ENCODE measurements at regions not wholly inside any gene's neighbourhood (a gene's known extent, or its start where the extent isn't known, plus 50 kb on each side); places are given as distances from the start of the nearest gene placed in this dataset.
"Not testable (repeated sequence)": the region's sequence is repeated elsewhere in the genome, so short reads cannot be mapped to it uniquely, and the experiment has no call there.

DNA sequence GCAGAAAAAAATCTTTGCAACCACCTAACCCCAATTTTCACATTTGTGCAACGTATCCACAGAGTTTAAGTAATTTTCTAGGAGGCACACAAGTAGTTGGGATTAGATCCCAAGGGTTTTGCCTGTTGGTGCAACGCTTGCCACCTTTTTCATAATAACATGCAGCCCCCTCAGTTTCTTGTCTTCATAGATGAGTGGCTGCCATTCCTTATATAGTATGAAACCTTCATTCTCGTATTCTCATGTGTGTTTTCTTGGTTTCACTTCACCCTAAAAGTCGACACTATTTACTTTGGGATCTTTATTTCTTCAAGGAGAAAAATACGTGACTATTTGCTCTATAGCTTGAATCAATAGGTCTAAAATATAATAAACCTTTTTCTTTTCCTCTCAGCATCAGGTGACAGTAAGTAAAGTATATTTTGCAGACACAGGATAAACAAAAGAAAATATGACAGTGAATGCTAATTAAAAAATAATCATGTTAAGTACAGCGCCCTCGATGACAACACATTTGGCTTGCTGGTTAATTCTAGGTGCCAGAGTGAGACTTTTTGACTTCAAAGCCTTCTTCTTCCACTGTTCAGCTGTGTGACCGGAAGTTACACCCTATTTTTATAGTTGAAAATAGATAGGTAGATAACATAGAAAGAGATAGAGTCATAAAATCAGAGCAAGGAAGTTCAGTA is 342.8 kb upstream of the CCNG1 start:
- H3K27me3 ChIP-seq (ENCODE audit: control insufficient read depth, insufficient read depth, low read length) = no peaks in the 10 kb centered on the region
- DNase-seq (ENCODE audit: low read depth) = no peak
- H3K4me3 ChIP-seq (ENCODE audit: low read depth, low read length) = no peak overlapping the region
- no peaks in the 10 kb centered on the region for H3K36me3 ChIP-seq (ENCODE audit: control insufficient read depth, insufficient read depth, low read length)
- TF ChIP-seq, protein P1, sequence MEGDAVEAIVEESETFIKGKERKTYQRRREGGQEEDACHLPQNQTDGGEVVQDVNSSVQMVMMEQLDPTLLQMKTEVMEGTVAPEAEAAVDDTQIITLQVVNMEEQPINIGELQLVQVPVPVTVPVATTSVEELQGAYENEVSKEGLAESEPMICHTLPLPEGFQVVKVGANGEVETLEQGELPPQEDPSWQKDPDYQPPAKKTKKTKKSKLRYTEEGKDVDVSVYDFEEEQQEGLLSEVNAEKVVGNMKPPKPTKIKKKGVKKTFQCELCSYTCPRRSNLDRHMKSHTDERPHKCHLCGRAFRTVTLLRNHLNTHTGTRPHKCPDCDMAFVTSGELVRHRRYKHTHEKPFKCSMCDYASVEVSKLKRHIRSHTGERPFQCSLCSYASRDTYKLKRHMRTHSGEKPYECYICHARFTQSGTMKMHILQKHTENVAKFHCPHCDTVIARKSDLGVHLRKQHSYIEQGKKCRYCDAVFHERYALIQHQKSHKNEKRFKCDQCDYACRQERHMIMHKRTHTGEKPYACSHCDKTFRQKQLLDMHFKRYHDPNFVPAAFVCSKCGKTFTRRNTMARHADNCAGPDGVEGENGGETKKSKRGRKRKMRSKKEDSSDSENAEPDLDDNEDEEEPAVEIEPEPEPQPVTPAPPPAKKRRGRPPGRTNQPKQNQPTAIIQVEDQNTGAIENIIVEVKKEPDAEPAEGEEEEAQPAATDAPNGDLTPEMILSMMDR (IDR thresholded peaks at IDR 0.05; ENCODE audit: insufficient read depth, low read length, poor library complexity, severe bottlenecking) = no peak

DNA sequence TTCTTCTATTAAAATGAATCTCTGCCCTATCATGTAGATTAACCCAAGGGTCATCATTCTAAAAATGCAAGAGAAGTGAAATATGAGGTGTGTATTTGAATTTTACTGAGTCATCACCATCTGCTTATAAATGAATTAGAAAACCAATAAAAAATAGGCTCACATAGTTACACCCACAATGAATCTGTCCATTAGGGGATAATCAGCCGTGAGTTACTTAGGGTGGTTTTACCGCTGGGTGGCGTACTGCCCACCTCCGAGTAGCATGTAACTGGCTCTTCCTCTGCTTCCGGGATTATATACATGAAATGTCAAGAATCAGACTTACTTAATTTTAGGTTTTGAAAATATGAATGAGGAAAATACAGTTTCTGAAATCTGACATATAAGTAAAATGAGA is 332.9 kb upstream of the CCNG1 start:
- no peak for DNase-seq (ENCODE audit: low read depth)
- Histone ChIP-seq H3K27me3 (ENCODE audit: control insufficient read depth, insufficient read depth, low read length) (no peaks in the 10 kb centered on the region), H3K36me3 (ENCODE audit: control insufficient read depth, insufficient read depth, low read length) (no peaks in the 10 kb centered on the region), H3K4me3 (ENCODE audit: low read depth, low read length) (no peak overlapping the region)
- TF ChIP-seq, protein P1 (IDR thresholded peaks at IDR 0.05; ENCODE audit: insufficient read depth, low read length, poor library complexity, severe bottlenecking) = no peak

DNA sequence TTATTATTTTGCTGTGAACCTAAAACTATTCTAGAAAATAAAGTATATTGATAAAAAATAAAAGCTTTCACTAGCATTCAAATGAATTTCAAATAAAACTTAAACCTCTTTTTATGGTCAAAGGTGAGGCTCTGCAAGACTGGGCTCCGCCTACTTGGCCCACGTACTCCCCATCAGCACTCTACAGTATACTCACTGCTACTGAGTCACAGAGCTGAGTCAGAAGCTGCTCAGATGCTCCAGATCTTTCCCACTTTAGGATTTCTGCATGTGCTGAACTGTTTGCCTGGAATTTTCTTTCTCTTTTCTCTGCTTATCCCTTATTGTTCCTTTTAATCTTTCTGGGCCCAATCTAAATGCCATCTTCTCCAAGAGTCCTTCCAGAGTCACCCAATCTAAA is 331.9 kb upstream of the CCNG1 start:
- DNase-seq (ENCODE audit: low read depth) = peak; percentile 18
- H3K36me3 ChIP-seq (ENCODE audit: control insufficient read depth, insufficient read depth, low read length) = no peaks in the 10 kb centered on the region

DNA sequence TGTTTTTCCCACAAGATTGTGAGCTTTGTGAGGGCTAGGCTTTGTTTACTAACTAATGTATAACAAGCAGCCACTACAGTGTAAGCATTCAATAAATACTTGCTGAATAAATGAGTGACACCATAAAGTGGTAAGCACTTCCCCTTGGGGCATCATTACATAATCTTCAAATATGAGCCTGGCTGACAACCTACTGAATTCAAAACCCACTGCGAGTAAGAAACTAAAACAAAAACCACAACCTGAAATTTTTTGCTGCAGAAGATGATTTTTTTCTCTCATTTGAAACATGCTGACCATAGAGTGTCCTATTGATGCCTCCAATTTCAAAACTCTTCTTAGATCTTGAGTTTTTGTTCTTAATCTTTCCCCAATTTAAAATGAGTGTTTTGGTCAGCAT is 331.3 kb upstream of the CCNG1 start:
- DNase-seq (ENCODE audit: low read depth) = no peak
- TF ChIP-seq, protein P1 (IDR thresholded peaks at IDR 0.05; ENCODE audit: insufficient read depth, low read length, poor library complexity, severe bottlenecking) = no peak
- Histone ChIP-seq H3K4me3 (ENCODE audit: low read depth, low read length) (no peak overlapping the region), H3K27me3 (ENCODE audit: control insufficient read depth, insufficient read depth, low read length) (no peaks in the 10 kb centered on the region), H3K36me3 (ENCODE audit: control insufficient read depth, insufficient read depth, low read length) (no peaks in the 10 kb centered on the region)

More for the DNA sequence above, 331.9 kb upstream of the CCNG1 start:
- no peak overlapping the region for H3K4me3 ChIP-seq (ENCODE audit: low read depth, low read length)
- TF ChIP-seq, protein P1 (IDR thresholded peaks at IDR 0.05; ENCODE audit: insufficient read depth, low read length, poor library complexity, severe bottlenecking) = no peak
- H3K27me3 ChIP-seq (ENCODE audit: control insufficient read depth, insufficient read depth, low read length) = no peaks in the 10 kb centered on the region

DNA sequence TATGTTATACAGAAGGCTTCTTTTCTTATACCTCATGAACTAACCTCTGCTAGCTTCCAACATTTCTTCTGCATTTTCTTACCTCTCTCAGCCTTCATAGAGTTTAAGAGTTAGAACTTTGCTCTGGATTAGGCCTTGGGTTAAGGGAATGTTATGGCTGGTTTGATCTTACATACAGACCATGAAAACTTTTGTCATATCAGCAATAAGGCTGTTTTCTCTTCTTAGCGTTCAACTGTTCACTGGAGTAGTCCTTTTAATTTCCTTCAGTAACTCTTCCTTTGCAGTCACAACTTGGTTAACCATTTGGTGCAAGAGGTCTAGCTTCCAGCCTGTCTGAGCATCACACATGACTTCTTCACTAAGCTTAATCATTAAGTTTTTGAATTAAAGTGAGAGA is 329.0 kb upstream of the CCNG1 start:
- no peak for DNase-seq (ENCODE audit: low read depth)
- Histone ChIP-seq H3K36me3 (ENCODE audit: control insufficient read depth, insufficient read depth, low read length) (no peaks in the 10 kb centered on the region), H3K27me3 (ENCODE audit: control insufficient read depth, insufficient read depth, low read length) (no peaks in the 10 kb centered on the region), H3K4me3 (ENCODE audit: low read depth, low read length) (no peak overlapping the region)
- TF ChIP-seq, protein P1 (IDR thresholded peaks at IDR 0.05; ENCODE audit: insufficient read depth, low read length, poor library complexity, severe bottlenecking) = no peak

DNA sequence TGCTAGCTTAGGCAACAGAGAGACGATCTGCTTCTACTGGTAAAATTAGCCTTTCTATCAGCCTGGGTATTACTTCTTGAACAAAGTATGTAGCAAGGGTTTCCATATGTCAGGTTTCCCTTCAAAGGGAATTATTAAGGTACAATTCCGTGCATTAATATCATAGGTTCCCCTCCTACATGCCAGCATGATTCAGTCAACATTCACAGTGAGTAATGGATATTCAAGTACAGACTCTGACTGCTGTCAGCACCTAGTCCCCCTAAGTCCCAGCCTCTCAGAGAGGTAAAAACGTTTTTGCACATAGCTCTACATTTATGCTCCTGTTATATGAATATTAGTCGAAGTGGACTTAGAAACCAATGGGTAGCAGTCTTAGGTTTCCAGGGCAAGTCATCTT is 322.4 kb upstream of the CCNG1 start:
- H3K4me3 ChIP-seq (ENCODE audit: low read depth, low read length) = no peak overlapping the region
- TF ChIP-seq, protein P1 (IDR thresholded peaks at IDR 0.05; ENCODE audit: insufficient read depth, low read length, poor library complexity, severe bottlenecking) = no peak
- H3K36me3 ChIP-seq (ENCODE audit: control insufficient read depth, insufficient read depth, low read length) = no peaks in the 10 kb centered on the region
- H3K27me3 ChIP-seq (ENCODE audit: control insufficient read depth, insufficient read depth, low read length) = no peaks in the 10 kb centered on the region
- no peak for DNase-seq (ENCODE audit: low read depth)

DNA sequence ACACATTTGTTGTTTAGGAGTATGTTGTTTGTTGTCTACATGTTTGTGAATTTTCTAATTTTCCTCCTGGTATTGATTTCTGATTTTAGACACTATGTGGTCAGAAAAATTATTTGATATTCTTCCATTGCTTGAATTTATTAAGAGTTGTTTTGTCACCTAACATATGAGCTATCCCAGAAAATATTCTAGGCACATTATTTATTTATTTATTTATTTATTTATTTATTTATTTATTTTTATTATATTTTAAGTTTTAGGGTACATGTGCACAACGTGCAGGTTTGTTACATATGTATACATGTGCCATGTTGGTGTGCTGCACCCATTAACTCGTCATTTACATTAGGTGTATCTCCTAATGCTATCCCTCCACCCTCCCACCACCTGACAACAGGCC is 320.8 kb upstream of the CCNG1 start:
- not testable (repeated sequence) for H3K27me3 ChIP-seq (ENCODE audit: control insufficient read depth, insufficient read depth, low read length); DNase-seq (ENCODE audit: low read depth); H3K36me3 ChIP-seq (ENCODE audit: control insufficient read depth, insufficient read depth, low read length); H3K4me3 ChIP-seq (ENCODE audit: low read depth, low read length)
